ENCODE measurements at regions not wholly inside any gene's neighbourhood (a gene's known extent, or its start where the extent isn't known, plus 50 kb on each side); places are given as distances from the start of the nearest gene placed in this dataset.

- H3K4me1 Mint-ChIP-seq: peaks cover 18 to 24% of the 10 kb centered on the region in 2 experiments
- no peak overlapping the region for H4K8ac ChIP-seq (replicated peaks; ENCODE audit: insufficient read length, low read depth, low read length)
- no peaks in the 10 kb centered on the region for H3K23me2 ChIP-seq (ENCODE audit: insufficient read length, low read depth, low read length, poor library complexity, severe bottlenecking)
- no peak overlapping the region for H2AK5ac ChIP-seq (ENCODE audit: insufficient read length, low read length)
- no peak overlapping the region for H3K4me2 ChIP-seq (ENCODE audit: insufficient read depth, insufficient read length, low read length)
- no peak overlapping the region for H2BK12ac ChIP-seq (ENCODE audit: insufficient read length, low read depth, low read length)
- no peak overlapping the region for H3K4ac ChIP-seq (ENCODE audit: low read depth, low read length)
- no peak for DNase-seq
- H4K5ac ChIP-seq (ENCODE audit: insufficient read length, low read depth, low read length): no peak overlapping the region
- H2BK5ac ChIP-seq (ENCODE audit: insufficient read length, low read length): no peak overlapping the region
- H3K27ac Mint-ChIP-seq: no peak overlapping the region; a peak in 1 of 7 replicates
- H2BK20ac ChIP-seq (ENCODE audit: low read depth, low read length, poor library complexity, severe bottlenecking): no peak overlapping the region
- H3K9me3 Mint-ChIP-seq: peaks cover 2 to 3% of the 10 kb centered on the region in 2 experiments; a peak in 2 of 5 replicates
- no peaks in the 10 kb centered on the region for H3K27me3 ChIP-seq (ENCODE audit: insufficient read depth, low read length)
- WGBS (ENCODE audit: extremely low coverage, insufficient read length, low lambda C conversion rate): no CpG with 5 or more reads among the region's 3 CpGs
- H3K9ac ChIP-seq (ENCODE audit: extremely low read depth, insufficient read length, low read length): no peak overlapping the region
- no peak overlapping the region for H3T11ph ChIP-seq (ENCODE audit: low read length)
- H3K56ac ChIP-seq (ENCODE audit: insufficient read length, low read depth, low read length): no peak overlapping the region
- H3K14ac ChIP-seq (ENCODE audit: insufficient read depth, low read length): no peak overlapping the region
- H2AFZ ChIP-seq (ENCODE audit: low read length): no peak overlapping the region
- no peak overlapping the region for H3K18ac ChIP-seq (ENCODE audit: insufficient read length, low read depth, low read length)
- H2BK120ac ChIP-seq (ENCODE audit: low read depth, low read length, poor library complexity, severe bottlenecking): no peak overlapping the region
- no peak overlapping the region for H3K4me3 Mint-ChIP-seq
- H3K23ac ChIP-seq (ENCODE audit: insufficient read length, low read depth, low read length): no peak overlapping the region
- H3K27ac ChIP-seq (ENCODE audit: insufficient read length, low read depth, low read length): no peak overlapping the region
- H4K91ac ChIP-seq (ENCODE audit: insufficient read length, low read depth, low read length): no peak overlapping the region
- peaks cover 5% of the 10 kb centered on the region for H3K27me3 Mint-ChIP-seq (ENCODE audit: low read depth)
- no peak overlapping the region for H2BK15ac ChIP-seq (ENCODE audit: low read depth, low read length)
- H3K36me3 Mint-ChIP-seq (ENCODE audit: insufficient read depth in 1 of 3, low read depth in 3 of 3): peaks cover 0 to 2% (median 0%) of the 10 kb centered on the region in 3 experiments; a peak in 2 of 7 replicates
- H4K20me1 ChIP-seq (ENCODE audit: control insufficient read depth, insufficient read depth, insufficient read length): no peaks in the 10 kb centered on the region
- H3K79me1 ChIP-seq (ENCODE audit: insufficient read depth, low read depth, low read length, poor library complexity, severe bottlenecking): no peaks in the 10 kb centered on the region
- H3K79me2 ChIP-seq (ENCODE audit: insufficient read depth, low read length): no peaks in the 10 kb centered on the region
- H3K4me1 ChIP-seq (ENCODE audit: insufficient read depth, low read length): no peaks in the 10 kb centered on the region
- H3K9me3 ChIP-seq (ENCODE audit: control insufficient read depth, low read depth, low read length): no peaks in the 10 kb centered on the region
- TF ChIP-seq, protein P1, sequence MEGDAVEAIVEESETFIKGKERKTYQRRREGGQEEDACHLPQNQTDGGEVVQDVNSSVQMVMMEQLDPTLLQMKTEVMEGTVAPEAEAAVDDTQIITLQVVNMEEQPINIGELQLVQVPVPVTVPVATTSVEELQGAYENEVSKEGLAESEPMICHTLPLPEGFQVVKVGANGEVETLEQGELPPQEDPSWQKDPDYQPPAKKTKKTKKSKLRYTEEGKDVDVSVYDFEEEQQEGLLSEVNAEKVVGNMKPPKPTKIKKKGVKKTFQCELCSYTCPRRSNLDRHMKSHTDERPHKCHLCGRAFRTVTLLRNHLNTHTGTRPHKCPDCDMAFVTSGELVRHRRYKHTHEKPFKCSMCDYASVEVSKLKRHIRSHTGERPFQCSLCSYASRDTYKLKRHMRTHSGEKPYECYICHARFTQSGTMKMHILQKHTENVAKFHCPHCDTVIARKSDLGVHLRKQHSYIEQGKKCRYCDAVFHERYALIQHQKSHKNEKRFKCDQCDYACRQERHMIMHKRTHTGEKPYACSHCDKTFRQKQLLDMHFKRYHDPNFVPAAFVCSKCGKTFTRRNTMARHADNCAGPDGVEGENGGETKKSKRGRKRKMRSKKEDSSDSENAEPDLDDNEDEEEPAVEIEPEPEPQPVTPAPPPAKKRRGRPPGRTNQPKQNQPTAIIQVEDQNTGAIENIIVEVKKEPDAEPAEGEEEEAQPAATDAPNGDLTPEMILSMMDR (conservative IDR thresholded peaks at IDR 0.05): no peak
Measured at GRCh38 chr1:234856845-234857245, 246.9 kb upstream of the IRF2BP2 start.

All from H9 (cell line).